Activated naive CD8-positive, alpha-beta T cell (primary cell): ENCODE measurements at regions not wholly inside any gene's neighbourhood (a gene's known extent, or its start where the extent isn't known, plus 50 kb on each side); places are given as distances from the start of the nearest gene placed in this dataset.
A peak's percentile ranks its signal among the peaks of the same experiment; 100 is the strongest.

Experiments used
- H3K27ac Mint-ChIP-seq: one replicate; pipeline ENCODE4 v1.8.0; 2021; ENCODE audit warnings: mixed read lengths
- H3K27me3 Mint-ChIP-seq: one replicate; pipeline ENCODE4 v1.8.0; 2021; ENCODE audit warnings: mixed read lengths
- H3K36me3 Mint-ChIP-seq: one replicate; pipeline ENCODE4 v1.8.0; 2021; ENCODE audit warnings: mixed read lengths
- H3K4me1 Mint-ChIP-seq: one replicate; pipeline ENCODE4 v1.8.0; 2021; ENCODE audit warnings: low read depth, mixed read lengths
- H3K4me3 Mint-ChIP-seq: one replicate; pipeline ENCODE4 v1.8.0; 2021; ENCODE audit warnings: mild to moderate bottlenecking, mixed read lengths
- H3K9me3 Mint-ChIP-seq: one replicate; pipeline ENCODE4 v1.8.0; 2021; ENCODE audit warnings: low read depth, mixed read lengths

GRCh38 chr3:106160396-106160795 lies 291.6 kb upstream of the CBLB start:
- H3K27ac Mint-ChIP-seq, result no peak overlapping the region
- H3K27me3 Mint-ChIP-seq, result no peaks in the 10 kb centered on the region

GRCh38 chr3:106161246-106161645 lies 292.4 kb upstream of the CBLB start:
- peaks cover 8% of the 10 kb centered on the region for H3K9me3 Mint-ChIP-seq
- no peak overlapping the region for H3K27ac Mint-ChIP-seq
- no peaks in the 10 kb centered on the region for H3K27me3 Mint-ChIP-seq
- H3K36me3 Mint-ChIP-seq, result no peaks in the 10 kb centered on the region
- no peak overlapping the region for H3K4me3 Mint-ChIP-seq
- no peaks in the 10 kb centered on the region for H3K4me1 Mint-ChIP-seq

More at GRCh38 chr3:106160396-106160795, 291.6 kb upstream of the CBLB start:
- H3K9me3 Mint-ChIP-seq, result peaks cover 9% of the 10 kb centered on the region
- no peak overlapping the region for H3K4me3 Mint-ChIP-seq
- H3K4me1 Mint-ChIP-seq, result no peaks in the 10 kb centered on the region
- H3K36me3 Mint-ChIP-seq, result no peaks in the 10 kb centered on the region

DNA sequence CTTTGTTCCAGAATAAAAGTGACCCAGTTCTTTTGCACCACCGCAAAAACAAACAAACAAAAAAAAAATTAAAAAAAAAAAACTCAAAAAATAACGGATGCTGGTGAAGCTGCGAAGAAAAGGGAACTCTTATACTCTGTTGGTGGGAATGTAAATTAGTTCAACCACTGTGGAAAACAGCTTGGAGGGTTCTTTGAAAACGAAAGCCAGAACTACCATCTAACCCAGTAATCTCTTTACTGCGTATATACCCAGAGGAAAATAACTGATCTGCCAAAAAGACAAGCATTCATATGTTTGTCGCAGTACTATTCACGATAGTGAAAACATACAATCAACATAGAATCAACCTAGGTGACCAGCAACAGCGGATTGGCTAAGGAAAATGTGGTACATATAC lies 298.9 kb upstream of the CBLB start:
- Mint-ChIP-seq H3K36me3 (peaks cover 2% of the 10 kb centered on the region), H3K4me3 (no peak overlapping the region), H3K27ac (no peak overlapping the region), H3K9me3 (peaks cover 3% of the 10 kb centered on the region), H3K4me1 (peaks cover 32% of the 10 kb centered on the region), H3K27me3 (no peaks in the 10 kb centered on the region)

DNA sequence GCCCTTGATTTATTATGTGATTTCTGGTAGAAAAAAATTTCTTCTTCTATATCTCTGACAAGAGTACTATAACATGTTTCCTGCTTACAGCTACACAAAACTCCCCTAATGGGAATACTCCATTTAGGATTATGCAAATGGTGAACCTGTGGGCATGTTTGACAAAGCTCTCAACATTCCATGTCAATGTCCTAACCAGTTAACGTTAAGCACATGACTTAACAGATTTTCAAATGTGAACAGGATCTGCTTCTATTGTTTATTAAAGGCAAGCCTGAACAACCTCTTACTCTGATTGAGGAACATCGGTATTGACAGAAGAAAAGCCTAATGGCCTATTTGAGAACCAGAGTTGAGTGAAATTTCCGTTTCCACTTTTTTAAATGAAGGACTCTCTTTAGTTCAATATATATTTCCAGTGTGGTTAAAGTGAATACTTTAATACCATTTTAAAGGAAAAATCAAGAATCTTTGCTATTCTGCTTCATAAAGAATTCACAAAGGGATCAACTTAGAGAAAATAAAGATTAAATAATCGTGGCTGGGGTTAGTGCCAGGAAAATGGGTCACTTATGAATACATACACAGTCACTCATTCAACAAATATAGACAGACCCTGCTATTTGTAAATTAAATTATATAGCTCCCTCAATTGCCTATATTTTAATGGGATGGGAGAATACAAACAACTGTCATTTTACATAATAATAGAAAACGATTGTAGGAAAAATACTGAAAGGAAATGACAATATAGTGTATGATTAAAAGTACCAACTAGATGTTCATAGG lies 300.3 kb upstream of the CBLB start:
- H3K36me3 Mint-ChIP-seq, result peaks cover 2% of the 10 kb centered on the region

DNA sequence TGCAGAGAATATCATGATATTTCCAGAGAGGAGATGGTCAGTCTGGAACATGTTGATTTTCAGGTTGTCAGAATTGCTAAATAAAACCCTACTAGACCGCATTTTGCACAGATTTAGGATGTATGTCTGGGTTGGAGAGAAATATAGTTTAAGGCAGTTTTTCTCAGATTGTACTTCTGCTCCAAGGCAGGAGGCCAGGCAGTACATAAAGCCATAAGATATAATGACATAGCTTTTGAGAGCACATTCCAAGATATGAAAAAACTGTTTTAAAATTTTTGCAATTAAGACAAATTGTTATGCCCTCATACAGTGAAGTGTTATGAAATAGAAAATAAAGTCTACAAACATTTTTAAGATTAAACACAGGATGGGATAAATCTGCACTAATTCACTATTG lies 301.8 kb upstream of the CBLB start:
- Mint-ChIP-seq H3K36me3 (peaks cover 6% of the 10 kb centered on the region), H3K27me3 (no peaks in the 10 kb centered on the region), H3K9me3 (peaks cover 5% of the 10 kb centered on the region), H3K27ac (peak overlapping the region; percentile 55), H3K4me3 (no peak overlapping the region), H3K4me1 (peaks cover 54% of the 10 kb centered on the region)

More for the DNA sequence above, 300.3 kb upstream of the CBLB start:
- no peak overlapping the region for H3K4me3 Mint-ChIP-seq
- H3K27me3 Mint-ChIP-seq, result no peaks in the 10 kb centered on the region
- H3K9me3 Mint-ChIP-seq, result no peaks in the 10 kb centered on the region
- H3K27ac Mint-ChIP-seq, result no peak overlapping the region
- H3K4me1 Mint-ChIP-seq, result peaks cover 41% of the 10 kb centered on the region

DNA sequence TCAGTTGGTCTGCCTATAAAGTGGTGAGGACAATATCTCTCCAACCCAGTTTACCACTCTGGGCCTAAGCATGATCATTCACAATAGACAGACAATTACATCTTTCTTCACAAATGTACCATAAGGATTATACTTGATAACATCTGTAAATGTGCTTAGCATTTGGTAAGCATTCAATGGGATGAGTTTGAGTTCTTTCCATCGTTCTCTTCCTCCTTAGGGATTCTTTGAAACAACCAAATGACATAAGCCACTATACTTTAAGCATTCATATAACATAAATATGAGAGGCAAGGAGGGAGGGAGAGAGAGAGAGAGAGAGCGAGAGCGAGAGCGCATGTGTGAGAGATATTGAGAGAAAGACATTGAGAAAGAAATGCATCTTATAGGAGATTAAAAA lies 303.3 kb upstream of the CBLB start:
- no peaks in the 10 kb centered on the region for H3K27me3 Mint-ChIP-seq
- H3K4me3 Mint-ChIP-seq, result peak overlapping the region; percentile 62
- H3K4me1 Mint-ChIP-seq, result peaks cover 69% of the 10 kb centered on the region
- peaks cover 5% of the 10 kb centered on the region for H3K9me3 Mint-ChIP-seq
- H3K36me3 Mint-ChIP-seq, result peaks cover 6% of the 10 kb centered on the region
- peak overlapping the region; percentile 95 for H3K27ac Mint-ChIP-seq

GRCh38 chr3:106172780-106173179 lies 304.0 kb upstream of the CBLB start:
- Mint-ChIP-seq H3K9me3 (peaks cover 5% of the 10 kb centered on the region), H3K27me3 (no peaks in the 10 kb centered on the region), H3K36me3 (peaks cover 6% of the 10 kb centered on the region), H3K4me3 (no peak overlapping the region), H3K27ac (peak overlapping the region; percentile 95), H3K4me1 (peaks cover 76% of the 10 kb centered on the region)

- peak overlapping the region; percentile 86 for H3K27ac Mint-ChIP-seq
- no peak overlapping the region for H3K4me3 Mint-ChIP-seq
- H3K27me3 Mint-ChIP-seq, result no peaks in the 10 kb centered on the region
- H3K9me3 Mint-ChIP-seq, result peaks cover 5% of the 10 kb centered on the region
- H3K36me3 Mint-ChIP-seq, result peaks cover 6% of the 10 kb centered on the region
- peaks cover 89% of the 10 kb centered on the region for H3K4me1 Mint-ChIP-seq
These were observed 306.5 kb upstream of the CBLB start for GRCh38 chr3:106175276-106175675.

DNA sequence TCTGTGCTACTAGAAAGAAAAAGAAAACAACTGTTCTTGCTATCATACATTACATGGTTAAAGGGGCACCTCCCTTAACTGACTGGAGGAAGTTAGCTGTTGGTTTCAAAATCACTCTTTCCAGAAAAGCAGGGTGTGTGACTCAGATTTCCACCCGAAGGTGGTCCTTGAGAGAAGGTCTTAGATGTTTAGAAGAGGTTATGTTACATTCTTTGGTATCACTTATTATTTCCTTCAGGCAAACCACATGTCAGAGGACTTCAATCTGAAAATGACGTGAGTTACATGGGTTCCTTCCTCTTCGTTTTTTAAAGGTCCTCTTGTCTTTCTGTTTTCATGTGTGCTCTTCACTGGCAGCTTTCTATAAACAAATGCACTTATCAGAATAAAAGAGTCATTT lies 307.9 kb upstream of the CBLB start:
- Mint-ChIP-seq H3K27ac (peak overlapping the region; percentile 95), H3K27me3 (no peaks in the 10 kb centered on the region), H3K4me1 (peaks cover 80% of the 10 kb centered on the region), H3K4me3 (peak overlapping the region; percentile 72), H3K36me3 (peaks cover 6% of the 10 kb centered on the region), H3K9me3 (peaks cover 5% of the 10 kb centered on the region)

GRCh38 chr3:106182950-106183511 lies 314.2 kb upstream of the CBLB start:
- H3K27me3 Mint-ChIP-seq, result no peaks in the 10 kb centered on the region
- H3K9me3 Mint-ChIP-seq, result no peaks in the 10 kb centered on the region
- no peak overlapping the region for H3K4me3 Mint-ChIP-seq
- no peak overlapping the region for H3K27ac Mint-ChIP-seq
- peaks cover 6% of the 10 kb centered on the region for H3K36me3 Mint-ChIP-seq
- peaks cover 75% of the 10 kb centered on the region for H3K4me1 Mint-ChIP-seq

DNA sequence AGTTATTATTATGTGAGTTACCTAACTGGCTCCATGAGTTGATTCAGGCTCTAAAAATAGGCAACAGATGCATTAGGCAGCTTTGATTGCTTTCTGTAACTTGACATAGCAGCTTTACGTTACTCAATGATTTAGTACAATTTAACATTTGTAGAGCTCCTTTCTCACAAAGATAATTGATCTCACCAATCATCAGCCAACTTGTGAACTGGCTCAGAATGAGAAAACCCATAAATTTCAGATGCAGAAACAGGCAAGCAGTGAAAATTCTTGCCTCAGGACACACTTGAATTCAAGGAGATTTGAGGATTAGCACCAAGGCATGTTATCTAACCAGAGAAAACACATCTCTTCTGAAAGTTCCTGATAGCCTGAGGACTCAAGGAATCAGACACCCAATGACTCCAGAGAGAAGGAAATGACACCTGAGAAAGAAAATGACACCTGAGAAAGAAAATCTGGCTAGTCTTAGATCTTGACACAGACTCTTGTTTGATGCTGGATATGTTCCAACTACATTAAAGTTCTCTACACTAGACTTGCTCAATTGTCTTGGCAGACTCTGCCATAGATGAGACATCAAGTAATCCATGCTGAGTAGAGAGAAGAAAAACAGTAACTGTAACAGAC lies 315.1 kb upstream of the CBLB start:
- Mint-ChIP-seq H3K27me3 (no peaks in the 10 kb centered on the region), H3K4me3 (peak overlapping the region; percentile 48), H3K9me3 (no peaks in the 10 kb centered on the region), H3K36me3 (peaks cover 6% of the 10 kb centered on the region), H3K27ac (peak overlapping the region; percentile 84), H3K4me1 (peaks cover 69% of the 10 kb centered on the region)

GRCh38 chr3:106184540-106185457 lies 316.0 kb upstream of the CBLB start:
- H3K4me3 Mint-ChIP-seq, result peak overlapping the region; percentile 39
- H3K27me3 Mint-ChIP-seq, result no peaks in the 10 kb centered on the region
- H3K27ac Mint-ChIP-seq, result peak overlapping the region; percentile 84
- H3K9me3 Mint-ChIP-seq, result no peaks in the 10 kb centered on the region
- H3K36me3 Mint-ChIP-seq, result peaks cover 6% of the 10 kb centered on the region
- H3K4me1 Mint-ChIP-seq, result peaks cover 60% of the 10 kb centered on the region

GRCh38 chr3:106185949-106186348 lies 317.1 kb upstream of the CBLB start:
- peak overlapping the region; percentile 39 for H3K4me3 Mint-ChIP-seq
- peak overlapping the region; percentile 84 for H3K27ac Mint-ChIP-seq
- H3K9me3 Mint-ChIP-seq, result no peaks in the 10 kb centered on the region
- H3K36me3 Mint-ChIP-seq, result peaks cover 6% of the 10 kb centered on the region
- no peaks in the 10 kb centered on the region for H3K27me3 Mint-ChIP-seq
- H3K4me1 Mint-ChIP-seq, result peaks cover 55% of the 10 kb centered on the region

DNA sequence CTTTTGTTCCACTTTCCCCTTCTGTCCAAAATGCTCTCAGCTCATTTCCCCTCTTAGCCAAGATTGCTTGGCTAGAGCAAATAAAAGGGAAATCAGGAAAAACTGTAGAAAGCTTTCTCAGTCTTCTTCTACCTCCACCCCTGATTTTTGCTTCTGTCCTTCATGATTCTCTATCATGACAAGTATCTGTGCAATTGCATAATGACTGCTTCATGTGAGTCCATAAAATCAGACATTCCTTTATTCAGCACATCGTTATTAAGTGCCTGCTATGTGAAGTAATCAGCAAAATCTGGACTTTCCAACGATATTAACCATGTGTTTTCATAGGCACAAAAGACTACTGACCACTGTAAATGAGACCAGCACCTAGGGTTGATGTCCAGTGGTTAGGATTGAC lies 321.5 kb upstream of the CBLB start:
- Mint-ChIP-seq H3K9me3 (peaks cover 5% of the 10 kb centered on the region), H3K27me3 (no peaks in the 10 kb centered on the region), H3K27ac (no peak overlapping the region), H3K4me3 (no peak overlapping the region), H3K4me1 (peaks cover 35% of the 10 kb centered on the region), H3K36me3 (peaks cover 8% of the 10 kb centered on the region)
